Liver (tissue), 8 donors: ENCODE measurements at regions not wholly inside any gene's neighbourhood (a gene's known extent, or its start where the extent isn't known, plus 50 kb on each side); places are given as distances from the start of the nearest gene placed in this dataset.

Experiments used
- DNase-seq: peaks from one replicate; pipeline ENCODE4 v3.0.0-alpha.2; 2017; ENCODE audit warnings: low spot score
- H3K27ac ChIP-seq, 2 donors: one replicate each; pipeline ENCODE4 v1.7.0; 2013; ENCODE audit warnings: inconsistent platforms in 2 of 2, low read length in 2 of 2, control low read depth in 1 of 2, low read depth in 1 of 2, mild to moderate bottlenecking in 1 of 2
- H3K27me3 ChIP-seq, 4 donors: one replicate each; pipeline versions ENCODE4 v1.6.1 to v1.7.0; 2013; ENCODE audit warnings: low read length in 3 of 4, inconsistent platforms in 1 of 4, mild to moderate bottlenecking in 1 of 4, moderate library complexity in 1 of 4; ENCODE audit not compliant: control insufficient read depth in 4 of 4, insufficient read depth in 4 of 4
- H3K36me3 ChIP-seq, 4 donors: one replicate each; pipeline versions ENCODE4 v1.6.1 to v1.7.0; 2013; ENCODE audit warnings: low read length in 3 of 4, mild to moderate bottlenecking in 3 of 4, low read depth in 1 of 4, moderate library complexity in 1 of 4; ENCODE audit not compliant: control insufficient read depth in 4 of 4, insufficient read depth in 3 of 4
- H3K4me1 ChIP-seq, 4 donors: one replicate each; pipeline versions ENCODE4 v1.6.1 to v1.7.0; 2013; ENCODE audit warnings: low read length in 3 of 4, mild to moderate bottlenecking in 3 of 4, moderate library complexity in 1 of 4; ENCODE audit not compliant: control insufficient read depth in 4 of 4, insufficient read depth in 4 of 4
- H3K4me3 ChIP-seq, 3 donors: one replicate each; pipeline versions ENCODE4 v1.6.1 to v1.7.0; 2013; ENCODE audit warnings: low read length in 3 of 3, control low read depth in 1 of 3, low read depth in 1 of 3, mild to moderate bottlenecking in 1 of 3
- H3K9ac ChIP-seq, 2 donors: one replicate each; pipeline ENCODE4 v1.7.0; 2013; ENCODE audit warnings: low read length in 2 of 2, mild to moderate bottlenecking in 2 of 2, moderate library complexity in 2 of 2, control low read depth in 1 of 2, low read depth in 1 of 2
- H3K9me3 ChIP-seq, 4 donors: one replicate each; pipeline versions ENCODE4 v1.6.1 to v1.7.0; 2013; ENCODE audit warnings: low read length in 3 of 4; ENCODE audit not compliant: control insufficient read depth in 4 of 4
- EGR1 ChIP-seq, 2 donors: IDR thresholded peaks; 2 replicates each; pipeline ENCODE4 v1.6.1; 2016 to 2018; ENCODE audit warnings: antibody characterized with exemption in 2 of 2, low read depth in 2 of 2
- FOXA1 ChIP-seq: IDR thresholded peaks from 2 replicates; pipeline ENCODE4 v1.6.1; 2016; ENCODE audit warnings: antibody characterized with exemption
- FOXA2 ChIP-seq: IDR thresholded peaks from 2 replicates; pipeline ENCODE4 v1.6.1; 2016; ENCODE audit warnings: antibody characterized with exemption
- GABPA ChIP-seq, 2 donors: IDR thresholded peaks in 1 of 2; conservative IDR thresholded peaks in 1 of 2; 2 replicates each; pipeline ENCODE4 v1.6.1; 2016; ENCODE audit warnings: antibody characterized with exemption in 2 of 2, mild to moderate bottlenecking in 1 of 2, moderate library complexity in 1 of 2
- HNF4A ChIP-seq, 2 donors: conservative IDR thresholded peaks; 2 replicates each; pipeline ENCODE4 v1.6.1; 2016; ENCODE audit warnings: antibody characterized with exemption in 2 of 2, mild to moderate bottlenecking in 2 of 2
- HNF4G ChIP-seq: IDR thresholded peaks from 2 replicates; pipeline ENCODE4 v1.6.1; 2016; ENCODE audit warnings: antibody characterized with exemption
- JUND ChIP-seq, 2 donors: IDR thresholded peaks; 2 replicates each; pipeline ENCODE4 v1.6.1; 2016; ENCODE audit warnings: antibody characterized with exemption in 2 of 2
- NR2F2 ChIP-seq: IDR thresholded peaks from 2 replicates; pipeline ENCODE4 v1.6.1; 2016; ENCODE audit warnings: antibody characterized with exemption
- RAD21 ChIP-seq, 2 donors: IDR thresholded peaks; 2 replicates each; pipeline ENCODE4 v1.6.1; 2016; ENCODE audit warnings: antibody characterized with exemption in 2 of 2, mild to moderate bottlenecking in 2 of 2
- REST ChIP-seq: IDR thresholded peaks from 2 replicates; pipeline ENCODE4 v1.6.1; 2016; ENCODE audit warnings: antibody characterized with exemption, mild to moderate bottlenecking
- RXRA ChIP-seq, 2 donors: IDR thresholded peaks; 2 replicates each; pipeline ENCODE4 v1.6.1; 2017 to 2018; ENCODE audit warnings: antibody characterized with exemption in 2 of 2, mild to moderate bottlenecking in 1 of 2
- SP1 ChIP-seq: IDR thresholded peaks from 2 replicates; pipeline ENCODE4 v1.6.1; 2018; ENCODE audit warnings: antibody characterized with exemption, mild to moderate bottlenecking
- TAF1 ChIP-seq: conservative IDR thresholded peaks from 2 replicates; pipeline ENCODE4 v1.6.1; 2016; ENCODE audit warnings: antibody characterized with exemption, mild to moderate bottlenecking
- YY1 ChIP-seq: IDR thresholded peaks from 2 replicates; pipeline ENCODE4 v1.6.1; 2016; ENCODE audit warnings: antibody characterized with exemption, mild to moderate bottlenecking
- WGBS: extraction: QIAGEN DNeasy Blood & Tissue Kit; methylation state at CpG from one replicate; pipeline ENCODE4 v1.1.7; 2013; 5-methylcytosine and 5-hydroxymethylcytosine counted together
- TF ChIP-seq, protein P1 (sequence below): fragments of 150-350 bp; IDR thresholded peaks from 2 replicates; pipeline ENCODE4 v1.5.1; 2017; ENCODE audit warnings: improper control_type of control experiment, low read depth, low read length; ENCODE audit not compliant: missing input control
- TF ChIP-seq, protein P2 (sequence below): IDR thresholded peaks from 2 replicates; pipeline ENCODE4 v1.6.1; 2016; ENCODE audit warnings: antibody characterized with exemption
- TF ChIP-seq, protein P3 (sequence below): IDR thresholded peaks from 2 replicates; pipeline ENCODE4 v1.6.1; 2016; ENCODE audit warnings: antibody characterized with exemption
- donor health status: healthy.
- donor health status: healthy.
- donor health status: healthy.
- donor health status: healthy.
- donor health status: healthy.

- H3K36me3 ChIP-seq: peaks cover 0 to 1% (median 0%) of the 10 kb centered on the region in 4 donors
- WGBS: 52% methylated on average over 5 of the region's 5 CpGs
- no peak for DNase-seq
- no peak overlapping the region for H3K4me3 ChIP-seq
- no peak overlapping the region for H3K27ac ChIP-seq
- no peaks in the 10 kb centered on the region for H3K4me1 ChIP-seq
- H3K9ac ChIP-seq: no peak overlapping the region
- no peaks in the 10 kb centered on the region for H3K27me3 ChIP-seq
- no peaks in the 10 kb centered on the region for H3K9me3 ChIP-seq
- TF ChIP-seq HNF4A (conservative IDR thresholded peaks at IDR 0.05) (no peak), GABPA (IDR thresholded peaks at IDR 0.05 in 1 of 2, conservative IDR thresholded peaks at IDR 0.05 in 1 of 2) (no peak), NR2F2 (no peak), RAD21 (IDR thresholded peaks at IDR 0.05) (peak; percentile 82 to 96), FOXA2 (no peak), JUND (IDR thresholded peaks at IDR 0.05) (no peak), SP1 (no peak), RXRA (IDR thresholded peaks at IDR 0.05) (no peak), REST (no peak)
- TF ChIP-seq, protein P1, sequence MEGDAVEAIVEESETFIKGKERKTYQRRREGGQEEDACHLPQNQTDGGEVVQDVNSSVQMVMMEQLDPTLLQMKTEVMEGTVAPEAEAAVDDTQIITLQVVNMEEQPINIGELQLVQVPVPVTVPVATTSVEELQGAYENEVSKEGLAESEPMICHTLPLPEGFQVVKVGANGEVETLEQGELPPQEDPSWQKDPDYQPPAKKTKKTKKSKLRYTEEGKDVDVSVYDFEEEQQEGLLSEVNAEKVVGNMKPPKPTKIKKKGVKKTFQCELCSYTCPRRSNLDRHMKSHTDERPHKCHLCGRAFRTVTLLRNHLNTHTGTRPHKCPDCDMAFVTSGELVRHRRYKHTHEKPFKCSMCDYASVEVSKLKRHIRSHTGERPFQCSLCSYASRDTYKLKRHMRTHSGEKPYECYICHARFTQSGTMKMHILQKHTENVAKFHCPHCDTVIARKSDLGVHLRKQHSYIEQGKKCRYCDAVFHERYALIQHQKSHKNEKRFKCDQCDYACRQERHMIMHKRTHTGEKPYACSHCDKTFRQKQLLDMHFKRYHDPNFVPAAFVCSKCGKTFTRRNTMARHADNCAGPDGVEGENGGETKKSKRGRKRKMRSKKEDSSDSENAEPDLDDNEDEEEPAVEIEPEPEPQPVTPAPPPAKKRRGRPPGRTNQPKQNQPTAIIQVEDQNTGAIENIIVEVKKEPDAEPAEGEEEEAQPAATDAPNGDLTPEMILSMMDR: peak; percentile 69
Observed at GRCh38 chrX:74133156-74133796, 170.7 kb upstream of the ZCCHC13 start.

GRCh38 chrX:74132280-74132679, 171.7 kb upstream of the ZCCHC13 start:
- Histone ChIP-seq H3K27me3 (no peaks in the 10 kb centered on the region), H3K36me3 (peaks cover 0 to 1% (median 0%) of the 10 kb centered on the region in 4 donors), H3K9ac (no peak overlapping the region), H3K9me3 (no peaks in the 10 kb centered on the region), H3K27ac (no peak overlapping the region), H3K4me3 (no peak overlapping the region), H3K4me1 (no peaks in the 10 kb centered on the region)
- no peak for DNase-seq
- TF ChIP-seq JUND (IDR thresholded peaks at IDR 0.05) (no peak), HNF4A (conservative IDR thresholded peaks at IDR 0.05) (no peak), YY1 (no peak), RXRA (IDR thresholded peaks at IDR 0.05) (no peak), TAF1 (no peak), GABPA (IDR thresholded peaks at IDR 0.05 in 1 of 2, conservative IDR thresholded peaks at IDR 0.05 in 1 of 2) (no peak), FOXA1 (no peak), REST (no peak), NR2F2 (no peak), HNF4G (no peak), RAD21 (IDR thresholded peaks at IDR 0.05) (no peak), FOXA2 (no peak), EGR1 (IDR thresholded peaks at IDR 0.05; ENCODE audit: low read depth in 2 of 2) (no peak), SP1 (no peak)
- TF ChIP-seq, protein P2, sequence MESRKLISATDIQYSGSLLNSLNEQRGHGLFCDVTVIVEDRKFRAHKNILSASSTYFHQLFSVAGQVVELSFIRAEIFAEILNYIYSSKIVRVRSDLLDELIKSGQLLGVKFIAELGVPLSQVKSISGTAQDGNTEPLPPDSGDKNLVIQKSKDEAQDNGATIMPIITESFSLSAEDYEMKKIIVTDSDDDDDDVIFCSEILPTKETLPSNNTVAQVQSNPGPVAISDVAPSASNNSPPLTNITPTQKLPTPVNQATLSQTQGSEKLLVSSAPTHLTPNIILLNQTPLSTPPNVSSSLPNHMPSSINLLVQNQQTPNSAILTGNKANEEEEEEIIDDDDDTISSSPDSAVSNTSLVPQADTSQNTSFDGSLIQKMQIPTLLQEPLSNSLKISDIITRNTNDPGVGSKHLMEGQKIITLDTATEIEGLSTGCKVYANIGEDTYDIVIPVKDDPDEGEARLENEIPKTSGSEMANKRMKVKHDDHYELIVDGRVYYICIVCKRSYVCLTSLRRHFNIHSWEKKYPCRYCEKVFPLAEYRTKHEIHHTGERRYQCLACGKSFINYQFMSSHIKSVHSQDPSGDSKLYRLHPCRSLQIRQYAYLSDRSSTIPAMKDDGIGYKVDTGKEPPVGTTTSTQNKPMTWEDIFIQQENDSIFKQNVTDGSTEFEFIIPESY: no peak
- TF ChIP-seq, protein P3, sequence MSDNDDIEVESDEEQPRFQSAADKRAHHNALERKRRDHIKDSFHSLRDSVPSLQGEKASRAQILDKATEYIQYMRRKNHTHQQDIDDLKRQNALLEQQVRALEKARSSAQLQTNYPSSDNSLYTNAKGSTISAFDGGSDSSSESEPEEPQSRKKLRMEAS: no peak
- TF ChIP-seq, protein P1: no peak
- 83% methylated on average over 4 of the region's 4 CpGs for WGBS
